PC-3 (cell line): ENCODE measurements at regions not wholly inside any gene's neighbourhood (a gene's known extent, or its start where the extent isn't known, plus 50 kb on each side); places are given as distances from the start of the nearest gene placed in this dataset.

Experiments used
- EZH2 ChIP-seq: fragments of 300-600 bp; sonication (generic); IDR thresholded peaks from one replicate; pipeline ENCODE4 v1.6.1; 2017; ENCODE audit warnings: antibody characterized with exemption, mild to moderate bottlenecking, low read length; ENCODE audit not compliant: unreplicated experiment
- TF ChIP-seq, protein P1 (sequence below): fragments of 300-600 bp; sonication (generic); conservative IDR thresholded peaks from 2 replicates; pipeline ENCODE4 v1.5.1; 2017; ENCODE audit warnings: antibody characterized with exemption, low read depth, mild to moderate bottlenecking, low read length

DNA sequence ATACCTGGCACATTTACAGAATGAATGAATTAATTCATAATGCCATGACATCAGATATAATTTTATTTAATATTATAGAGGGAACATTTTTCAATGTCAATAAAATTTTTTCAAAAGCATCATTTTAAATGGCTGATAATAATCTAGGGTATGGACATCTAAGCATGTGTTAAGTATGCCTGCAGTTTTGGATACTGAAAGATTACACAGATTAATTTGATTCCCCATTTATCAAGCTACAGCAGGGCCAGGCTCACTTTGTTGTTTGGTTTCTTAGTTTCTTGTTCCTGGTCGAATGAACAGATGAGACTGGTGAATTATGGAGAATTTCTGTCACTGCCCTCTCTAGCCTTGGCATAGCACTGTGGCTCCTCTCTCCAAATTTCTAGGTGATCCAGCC lies 72.4 kb upstream of the E2F8 start:
- TF ChIP-seq EZH2: no peak
- TF ChIP-seq, protein P1, sequence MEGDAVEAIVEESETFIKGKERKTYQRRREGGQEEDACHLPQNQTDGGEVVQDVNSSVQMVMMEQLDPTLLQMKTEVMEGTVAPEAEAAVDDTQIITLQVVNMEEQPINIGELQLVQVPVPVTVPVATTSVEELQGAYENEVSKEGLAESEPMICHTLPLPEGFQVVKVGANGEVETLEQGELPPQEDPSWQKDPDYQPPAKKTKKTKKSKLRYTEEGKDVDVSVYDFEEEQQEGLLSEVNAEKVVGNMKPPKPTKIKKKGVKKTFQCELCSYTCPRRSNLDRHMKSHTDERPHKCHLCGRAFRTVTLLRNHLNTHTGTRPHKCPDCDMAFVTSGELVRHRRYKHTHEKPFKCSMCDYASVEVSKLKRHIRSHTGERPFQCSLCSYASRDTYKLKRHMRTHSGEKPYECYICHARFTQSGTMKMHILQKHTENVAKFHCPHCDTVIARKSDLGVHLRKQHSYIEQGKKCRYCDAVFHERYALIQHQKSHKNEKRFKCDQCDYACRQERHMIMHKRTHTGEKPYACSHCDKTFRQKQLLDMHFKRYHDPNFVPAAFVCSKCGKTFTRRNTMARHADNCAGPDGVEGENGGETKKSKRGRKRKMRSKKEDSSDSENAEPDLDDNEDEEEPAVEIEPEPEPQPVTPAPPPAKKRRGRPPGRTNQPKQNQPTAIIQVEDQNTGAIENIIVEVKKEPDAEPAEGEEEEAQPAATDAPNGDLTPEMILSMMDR: no peak
